ENCODE measurements at regions not wholly inside any gene's neighbourhood (a gene's known extent, or its start where the extent isn't known, plus 50 kb on each side); places are given as distances from the start of the nearest gene placed in this dataset.
"Not testable (repeated sequence)": the region's sequence is repeated elsewhere in the genome, so short reads cannot be mapped to it uniquely, and the experiment has no call there.

DNA sequence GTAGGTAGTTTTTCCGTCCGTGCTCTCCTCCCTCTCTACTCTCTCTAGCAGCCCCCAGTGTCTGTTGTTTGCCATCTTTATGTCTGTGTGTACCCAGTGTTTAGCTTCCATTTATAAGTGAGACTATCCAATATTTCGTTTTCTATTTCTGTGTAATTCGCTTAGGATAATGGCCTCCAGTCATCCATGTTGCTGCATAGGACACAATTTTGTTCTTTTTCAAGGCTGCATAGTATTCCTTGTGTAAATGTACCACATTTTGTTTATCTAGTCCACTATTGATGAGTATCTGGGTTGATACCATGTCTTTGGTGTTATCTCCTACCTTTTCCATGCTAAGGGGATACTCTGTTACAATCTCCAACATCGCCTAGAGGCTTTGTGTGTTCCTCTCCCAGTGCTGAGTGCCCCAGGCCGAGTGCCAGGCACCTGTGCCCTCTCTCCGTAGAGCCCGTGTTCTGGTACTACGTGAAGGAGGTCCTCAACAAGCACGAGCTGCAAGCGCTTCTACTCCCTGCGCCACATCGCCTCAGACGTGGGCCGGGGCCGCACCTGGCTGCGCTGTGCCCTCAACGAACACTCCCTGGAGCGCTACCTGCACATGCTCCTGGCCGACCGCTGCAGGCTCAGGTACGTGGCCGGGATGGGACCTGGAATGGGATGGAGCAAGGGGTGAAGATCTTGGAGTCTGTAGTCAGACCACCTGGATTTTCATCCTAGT, 51.0 kb downstream of the NPIPB11 start:
- not testable (repeated sequence) for DNase-seq (ENCODE audit: extremely low read depth, low read depth)

GRCh38 chr16:29354449-29354848, 52.1 kb downstream of the NPIPB11 start:
- DNase-seq (ENCODE audit: extremely low read depth, low read depth) = not testable (repeated sequence)

- DNase-seq (ENCODE audit: extremely low read depth, low read depth) = not testable (repeated sequence)
Observed at GRCh38 chr16:29352617-29352999, 53.9 kb downstream of the NPIPB11 start.

- not testable (repeated sequence) for DNase-seq (ENCODE audit: extremely low read depth, low read depth)
Observed at GRCh38 chr16:29351970-29352616, 54.4 kb downstream of the NPIPB11 start.

- DNase-seq (ENCODE audit: extremely low read depth, low read depth) = not testable (repeated sequence)
Observed at GRCh38 chr16:29351271-29351969, 55.1 kb downstream of the NPIPB11 start.

GRCh38 chr16:29349966-29350365, 56.5 kb downstream of the NPIPB11 start:
- not testable (repeated sequence) for DNase-seq (ENCODE audit: extremely low read depth, low read depth)

DNA sequence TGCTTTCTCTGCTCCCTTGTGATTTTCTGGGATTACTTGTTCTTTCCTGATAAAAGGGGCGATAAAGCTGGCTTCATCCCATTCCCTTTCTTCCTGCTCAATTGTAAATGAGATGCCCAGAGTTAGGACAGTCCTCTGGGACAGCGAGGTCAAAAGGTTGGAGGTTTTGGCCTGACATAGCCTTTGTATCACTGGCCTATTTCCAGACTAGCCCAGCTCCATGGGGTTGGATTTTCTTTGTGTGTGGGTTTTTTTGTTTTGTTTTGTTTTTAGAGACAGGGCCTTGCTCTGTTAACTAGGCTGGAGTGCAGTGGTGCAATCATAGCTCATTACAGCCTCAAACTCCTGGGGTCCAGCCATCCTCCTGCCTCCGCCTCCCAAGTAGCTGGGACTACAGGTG, 57.8 kb downstream of the NPIPB11 start:
- DNase-seq (ENCODE audit: extremely low read depth, low read depth) = not testable (repeated sequence)

DNA sequence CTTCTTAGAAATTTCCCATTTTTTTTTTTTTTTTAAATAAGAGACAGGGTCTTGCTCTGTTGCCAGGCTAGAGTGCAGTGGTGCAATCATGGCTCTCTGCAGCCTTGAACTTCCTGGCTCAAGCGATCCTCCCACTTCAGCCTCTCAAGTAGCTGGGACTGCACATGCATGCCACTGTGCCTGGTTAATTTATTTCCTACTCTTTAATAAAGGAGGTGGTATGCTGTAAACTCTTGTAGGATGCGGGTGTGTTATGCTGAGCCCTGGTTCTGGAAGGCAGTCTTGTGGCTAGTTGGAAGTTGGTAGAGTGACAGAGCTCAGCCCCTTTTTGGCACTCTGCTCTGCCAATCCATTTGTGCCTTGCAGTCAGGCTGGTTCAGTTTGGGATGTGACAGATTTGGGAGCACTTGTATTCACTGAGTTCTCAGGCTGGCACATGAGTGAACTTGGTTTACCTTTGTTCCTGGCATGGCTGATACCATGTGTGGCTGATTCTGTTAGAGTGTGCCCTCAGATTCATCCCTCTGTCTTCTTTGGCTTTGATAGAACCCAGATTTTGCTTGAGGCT, 58.3 kb downstream of the NPIPB11 start:
- not testable (repeated sequence) for DNase-seq (ENCODE audit: extremely low read depth, low read depth)

- not testable (repeated sequence) for DNase-seq (ENCODE audit: extremely low read depth, low read depth)
Observed at GRCh38 chr16:29346796-29347580, 59.5 kb downstream of the NPIPB11 start.

- DNase-seq (ENCODE audit: extremely low read depth, low read depth) = not testable (repeated sequence)
Observed at GRCh38 chr16:29346203-29346602, 60.3 kb downstream of the NPIPB11 start.

- DNase-seq (ENCODE audit: extremely low read depth, low read depth) = not testable (repeated sequence)
Observed at GRCh38 chr16:29342937-29343336, 63.6 kb downstream of the NPIPB11 start.

DNA sequence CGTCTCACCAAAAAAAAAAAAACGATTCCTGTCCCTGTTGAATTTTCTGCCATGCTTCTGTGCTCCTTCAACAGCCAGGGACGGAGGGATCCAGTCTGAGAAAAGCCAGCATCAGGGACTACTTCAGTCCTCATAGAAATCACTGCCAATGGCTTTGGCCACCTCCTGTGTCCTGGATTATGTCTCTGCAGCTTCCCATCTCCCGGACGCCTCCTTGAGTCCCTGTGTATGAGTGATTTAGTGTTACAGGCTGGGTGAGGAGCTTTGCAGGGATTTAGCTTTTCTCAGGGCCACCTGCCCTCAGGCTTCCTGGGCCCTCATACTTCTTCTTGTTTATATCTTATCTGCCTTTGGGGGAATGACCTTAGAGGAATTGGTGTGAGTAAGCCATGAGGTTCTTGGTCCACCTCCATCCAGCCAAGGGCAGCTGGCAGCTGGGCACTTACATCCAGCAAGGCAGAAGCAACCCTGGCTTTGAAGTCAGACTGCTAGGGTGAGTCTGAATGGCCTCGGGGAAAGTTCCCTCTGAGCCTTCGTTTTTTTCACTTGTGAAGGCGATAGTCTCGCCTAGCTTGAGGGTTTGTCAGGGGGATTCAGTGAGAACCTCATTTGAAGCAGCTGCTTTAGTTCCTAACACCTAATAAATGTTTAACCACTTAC, 65.6 kb downstream of the NPIPB11 start:
- DNase-seq (ENCODE audit: extremely low read depth, low read depth) = not testable (repeated sequence)

DNA sequence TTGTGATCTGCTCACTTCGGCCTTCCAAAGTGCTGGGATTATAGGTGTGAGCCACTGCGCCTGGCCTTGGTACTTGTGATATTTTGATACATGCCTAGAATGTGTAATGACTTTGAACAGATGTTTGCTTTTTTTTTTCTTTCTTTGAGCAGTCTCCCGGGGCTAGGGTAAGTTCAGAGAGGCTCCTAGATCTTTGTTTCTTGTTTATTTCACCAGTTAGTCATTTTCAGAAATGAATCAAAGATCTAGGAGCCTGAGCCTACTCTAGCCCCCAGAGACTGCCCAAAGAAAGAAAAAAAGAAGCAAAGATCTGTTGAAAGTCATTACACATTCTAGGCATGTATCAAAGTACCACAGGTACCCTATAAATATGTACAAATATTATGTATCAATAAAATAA, 66.3 kb downstream of the NPIPB11 start:
- DNase-seq (ENCODE audit: extremely low read depth, low read depth) = not testable (repeated sequence)

- DNase-seq (ENCODE audit: extremely low read depth, low read depth) = not testable (repeated sequence)
Observed at GRCh38 chr16:29338821-29339700, 67.5 kb downstream of the NPIPB11 start.

GRCh38 chr16:29337385-29337901, 69.1 kb downstream of the NPIPB11 start:
- DNase-seq (ENCODE audit: extremely low read depth, low read depth) = not testable (repeated sequence)

- not testable (repeated sequence) for DNase-seq (ENCODE audit: extremely low read depth, low read depth)
Observed at GRCh38 chr16:29335549-29335846, 71.0 kb downstream of the NPIPB11 start.

GRCh38 chr16:29334776-29335548, 71.5 kb downstream of the NPIPB11 start:
- DNase-seq (ENCODE audit: extremely low read depth, low read depth) = not testable (repeated sequence)

DNA sequence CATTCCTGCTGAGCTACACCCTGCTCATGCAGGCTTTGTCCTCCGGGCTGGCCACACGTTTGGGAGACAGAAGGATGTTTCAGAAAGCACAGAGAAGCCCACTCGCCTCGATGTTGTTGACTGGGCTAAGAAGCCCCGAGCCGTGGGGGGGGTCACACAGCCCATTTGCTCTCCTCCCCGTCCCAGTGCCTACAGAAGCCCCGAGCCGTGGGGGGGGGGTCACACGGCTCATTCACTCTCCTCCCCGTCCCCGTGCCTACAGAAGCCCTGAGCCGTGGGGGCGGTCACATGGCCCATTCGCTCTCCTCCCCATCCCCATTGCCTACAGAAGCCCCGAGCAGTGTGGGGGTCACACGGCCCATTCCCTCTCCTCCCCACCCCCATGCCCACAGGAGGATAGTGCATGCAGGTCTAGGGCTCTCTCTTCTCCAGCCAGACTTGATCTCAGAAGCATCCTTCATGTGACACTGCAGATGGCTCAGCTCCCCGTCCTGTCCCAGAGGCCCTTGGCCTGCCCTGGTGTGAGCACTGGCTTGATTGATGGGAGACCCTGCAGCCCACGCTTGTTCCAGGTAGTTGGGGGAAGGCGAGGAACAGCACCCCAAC, 72.9 kb downstream of the NPIPB11 start:
- not testable (repeated sequence) for DNase-seq (ENCODE audit: extremely low read depth, low read depth)

Data from NCI-H460 (cell line).